ENCODE measurements at regions not wholly inside any gene's neighbourhood (a gene's known extent, or its start where the extent isn't known, plus 50 kb on each side); places are given as distances from the start of the nearest gene placed in this dataset.

DNA sequence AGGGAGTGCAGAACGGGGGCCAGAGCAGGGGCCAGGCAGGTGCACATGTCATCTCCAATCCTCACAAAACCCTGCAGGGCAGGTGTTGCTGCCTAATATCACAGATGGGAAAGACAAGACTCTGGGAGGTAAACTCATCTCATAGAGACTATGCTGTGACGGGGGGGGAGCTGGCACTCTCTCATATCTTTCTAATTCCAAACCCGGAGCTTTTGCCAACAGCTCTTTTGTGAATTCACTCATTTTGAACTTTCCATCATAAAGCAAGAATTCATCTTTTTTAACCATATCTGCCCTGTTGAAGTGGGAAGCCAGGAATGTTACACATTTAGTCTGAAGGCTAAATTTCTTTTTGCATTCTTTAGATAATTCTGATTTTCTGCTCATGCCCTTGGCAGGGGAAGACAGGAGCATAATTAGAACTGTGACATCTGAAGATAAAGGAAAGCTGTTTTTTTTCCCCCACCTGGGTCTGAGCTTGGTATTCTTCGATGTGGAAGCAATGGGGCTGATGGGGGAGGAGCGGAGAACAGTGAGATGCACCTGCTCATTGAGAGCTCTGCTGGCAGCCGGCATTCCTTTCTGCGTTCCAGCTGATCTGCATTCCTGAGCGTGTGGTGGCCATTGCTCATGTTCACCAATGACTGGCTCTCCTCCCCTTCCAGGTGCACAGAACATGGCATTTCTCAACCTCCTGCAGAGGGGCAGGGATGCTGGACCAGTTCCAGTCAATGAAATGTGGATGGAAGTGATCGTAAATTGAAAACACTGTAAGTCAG, 159.2 kb downstream of the NSG2 start:
- peaks cover 0 to 2% (median 2%) of the 10 kb centered on the region in 3 donors for H3K27me3 Mint-ChIP-seq (ENCODE audit: low read depth in 3 of 3)
- H3K27ac Mint-ChIP-seq: no peak overlapping the region
- peaks cover 0 to 3% (median 0%) of the 10 kb centered on the region in 6 donors for H3K9me3 Mint-ChIP-seq
- no peaks in the 10 kb centered on the region for H3K36me3 Mint-ChIP-seq
- no peak overlapping the region for H3K4me3 Mint-ChIP-seq
- no peaks in the 10 kb centered on the region for H3K4me1 Mint-ChIP-seq
- no peak for DNase-seq

DNA sequence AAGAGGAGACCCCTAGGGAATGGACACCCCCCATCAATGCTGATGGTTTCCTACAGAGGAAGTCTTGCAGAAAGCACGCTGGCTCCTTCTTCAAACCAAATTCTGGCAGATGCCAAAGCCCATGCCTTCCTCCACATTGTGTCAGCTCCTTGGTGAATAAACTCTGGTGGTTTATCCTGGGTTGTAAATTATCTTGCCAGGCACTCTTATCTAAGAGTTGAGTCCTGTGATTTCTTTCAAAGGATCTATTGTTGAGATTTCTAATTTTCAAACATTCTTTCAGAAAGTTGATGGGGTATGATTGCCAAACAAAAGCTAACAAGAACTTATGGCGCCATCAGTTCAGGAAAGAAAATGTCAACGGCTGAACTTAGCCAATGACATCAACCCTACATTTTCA, 160.4 kb downstream of the NSG2 start:
- peaks cover 0 to 2% (median 2%) of the 10 kb centered on the region in 3 donors for H3K27me3 Mint-ChIP-seq (ENCODE audit: low read depth in 3 of 3)
- no peaks in the 10 kb centered on the region for H3K36me3 Mint-ChIP-seq
- H3K4me3 Mint-ChIP-seq: no peak overlapping the region
- H3K27ac Mint-ChIP-seq: no peak overlapping the region
- H3K9me3 Mint-ChIP-seq: peaks cover 0 to 3% (median 0%) of the 10 kb centered on the region in 6 donors
- H3K4me1 Mint-ChIP-seq: no peaks in the 10 kb centered on the region
- no peak for DNase-seq

DNA sequence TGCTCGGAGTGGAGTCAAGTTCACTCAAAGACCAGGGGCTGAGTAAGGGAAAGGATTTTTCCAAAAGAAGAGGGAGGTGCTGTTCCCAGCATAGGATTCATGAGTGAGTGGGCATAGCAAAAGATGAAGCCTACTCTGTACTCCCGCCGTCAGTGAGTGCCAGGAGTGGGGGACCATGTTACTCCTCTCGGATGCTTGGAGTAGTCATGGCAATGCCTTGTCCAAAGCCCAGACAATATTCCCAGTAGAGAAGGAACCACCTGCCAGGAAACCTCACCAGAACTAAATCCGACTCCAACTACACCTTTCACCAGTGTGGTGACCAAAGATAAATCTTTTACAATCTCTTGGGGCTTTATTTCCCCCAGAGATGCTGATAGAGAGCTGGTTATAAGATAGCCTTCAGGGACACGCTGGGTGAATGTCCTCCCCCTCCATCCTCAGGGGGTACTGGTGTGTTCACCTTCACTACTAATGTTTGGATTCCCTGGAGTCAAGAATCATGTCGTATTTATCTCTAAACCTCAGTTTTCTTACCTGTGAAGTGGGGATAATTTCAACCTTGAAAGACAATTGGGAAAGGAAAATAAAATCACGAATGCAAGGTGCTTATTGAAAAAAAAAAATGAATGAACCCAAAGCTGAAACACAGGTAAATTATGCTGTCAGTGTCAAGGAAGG, 165.2 kb downstream of the NSG2 start:
- Mint-ChIP-seq H3K4me3 (no peak overlapping the region), H3K36me3 (no peaks in the 10 kb centered on the region), H3K27me3 (ENCODE audit: low read depth in 3 of 3) (peaks cover 0 to 5% (median 2%) of the 10 kb centered on the region in 3 donors), H3K27ac (no peak overlapping the region), H3K4me1 (no peaks in the 10 kb centered on the region), H3K9me3 (peaks cover 0 to under 1% (median 0%) of the 10 kb centered on the region in 6 donors)
- no peak for DNase-seq

DNA sequence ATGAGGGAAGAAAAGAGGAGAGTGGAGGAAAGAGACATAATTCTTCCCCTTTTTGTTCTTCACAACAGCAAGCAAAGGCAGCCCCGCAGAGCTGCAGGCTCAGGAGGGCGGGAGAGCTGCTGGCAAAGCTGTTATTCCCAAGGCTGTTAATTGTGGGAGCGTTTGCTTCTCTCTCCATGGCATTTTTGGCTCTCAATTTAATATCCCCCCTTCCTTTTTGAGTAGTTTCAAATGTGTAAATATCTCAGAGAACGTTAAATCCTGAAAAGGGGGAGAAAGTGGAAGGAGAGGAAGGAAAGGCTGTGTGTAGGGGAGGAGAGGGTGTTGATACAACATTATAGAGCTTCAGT, 165.7 kb downstream of the NSG2 start:
- H3K27me3 Mint-ChIP-seq (ENCODE audit: low read depth in 3 of 3): peaks cover 0 to 5% (median 2%) of the 10 kb centered on the region in 3 donors
- H3K27ac Mint-ChIP-seq: no peak overlapping the region
- no peak overlapping the region for H3K4me3 Mint-ChIP-seq
- H3K36me3 Mint-ChIP-seq: no peaks in the 10 kb centered on the region
- H3K4me1 Mint-ChIP-seq: no peaks in the 10 kb centered on the region
- peaks cover 0 to 3% (median 0%) of the 10 kb centered on the region in 6 donors for H3K9me3 Mint-ChIP-seq
- DNase-seq: no peak

DNA sequence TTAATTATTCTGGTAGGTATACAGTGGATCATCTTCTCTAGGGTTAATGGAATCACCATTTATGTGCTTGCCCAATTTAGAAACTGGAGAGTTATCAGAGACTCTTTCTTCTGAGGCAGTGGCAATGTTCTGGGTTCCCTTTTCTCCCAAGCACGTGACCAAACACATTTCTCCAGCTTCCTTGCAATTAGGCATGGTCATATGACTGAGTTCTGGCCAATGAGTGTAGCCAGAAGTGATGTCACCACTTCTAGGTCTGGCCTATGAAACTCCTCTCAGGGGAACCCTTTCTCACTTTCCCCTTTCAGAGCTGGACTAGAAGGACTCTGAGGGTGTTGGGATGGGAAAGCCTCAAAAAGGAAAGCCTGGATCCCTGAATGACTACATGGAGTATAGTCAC, 172.0 kb downstream of the NSG2 start:
- Mint-ChIP-seq H3K27me3 (ENCODE audit: low read depth in 3 of 3) (peaks cover 2 to 4% (median 3%) of the 10 kb centered on the region in 3 donors), H3K4me3 (no peak overlapping the region), H3K9me3 (peaks cover 0 to 3% (median 0%) of the 10 kb centered on the region in 6 donors), H3K36me3 (no peaks in the 10 kb centered on the region), H3K4me1 (no peaks in the 10 kb centered on the region), H3K27ac (no peak overlapping the region)
- DNase-seq: no peak

DNA sequence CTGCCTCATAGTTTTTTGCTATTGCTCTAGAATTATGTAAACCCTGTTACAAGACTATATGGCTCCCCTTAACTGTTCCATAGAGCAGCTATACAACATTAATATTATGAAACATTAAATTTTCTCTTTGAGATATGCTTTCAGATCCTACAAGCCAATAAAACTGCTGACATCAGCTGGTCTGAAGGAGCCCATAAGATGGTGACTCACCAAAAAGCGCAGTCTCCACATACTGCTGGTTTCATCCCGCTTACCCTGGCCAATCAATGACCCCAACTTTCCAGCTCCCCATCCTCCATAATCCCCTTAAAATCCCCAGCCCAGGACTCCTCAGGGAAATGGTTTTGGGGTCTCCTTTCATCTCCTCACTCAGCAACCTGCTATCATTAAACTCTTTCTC, 172.7 kb downstream of the NSG2 start:
- peak overlapping the region in 1 of 6 donors; percentile 43 for H3K27ac Mint-ChIP-seq
- H3K4me1 Mint-ChIP-seq: no peaks in the 10 kb centered on the region
- H3K4me3 Mint-ChIP-seq: no peak overlapping the region
- no peaks in the 10 kb centered on the region for H3K36me3 Mint-ChIP-seq
- no peak for DNase-seq
- H3K9me3 Mint-ChIP-seq: peaks cover 0 to 3% (median 0%) of the 10 kb centered on the region in 6 donors
- peaks cover 2 to 4% (median 3%) of the 10 kb centered on the region in 3 donors for H3K27me3 Mint-ChIP-seq (ENCODE audit: low read depth in 3 of 3)

DNA sequence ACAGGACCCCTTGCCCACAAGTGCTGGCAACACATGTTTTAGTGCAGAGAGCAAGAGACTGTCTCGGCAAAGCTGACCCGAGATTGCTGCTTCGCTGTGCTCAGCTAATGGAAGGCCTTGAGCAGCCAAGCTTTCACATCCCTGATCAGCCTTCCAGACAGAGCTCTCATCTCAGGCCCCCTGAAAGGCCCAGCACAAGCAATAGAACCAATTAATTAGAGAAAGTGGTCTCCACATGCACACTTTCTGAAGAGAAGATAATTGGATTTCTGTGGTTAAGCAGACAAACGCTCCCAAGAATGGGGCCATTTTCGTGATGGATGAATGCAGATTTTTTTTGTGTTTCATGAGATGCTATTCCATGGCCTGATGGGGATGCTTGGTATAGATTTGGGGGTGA, 174.9 kb downstream of the NSG2 start:
- Mint-ChIP-seq H3K27ac (no peak overlapping the region), H3K9me3 (peaks cover 0 to 5% (median 0%) of the 10 kb centered on the region in 6 donors), H3K4me3 (no peak overlapping the region), H3K27me3 (ENCODE audit: low read depth in 3 of 3) (peaks cover under 1 to 4% (median 2%) of the 10 kb centered on the region in 3 donors), H3K36me3 (no peaks in the 10 kb centered on the region), H3K4me1 (no peaks in the 10 kb centered on the region)
- DNase-seq: no peak

DNA sequence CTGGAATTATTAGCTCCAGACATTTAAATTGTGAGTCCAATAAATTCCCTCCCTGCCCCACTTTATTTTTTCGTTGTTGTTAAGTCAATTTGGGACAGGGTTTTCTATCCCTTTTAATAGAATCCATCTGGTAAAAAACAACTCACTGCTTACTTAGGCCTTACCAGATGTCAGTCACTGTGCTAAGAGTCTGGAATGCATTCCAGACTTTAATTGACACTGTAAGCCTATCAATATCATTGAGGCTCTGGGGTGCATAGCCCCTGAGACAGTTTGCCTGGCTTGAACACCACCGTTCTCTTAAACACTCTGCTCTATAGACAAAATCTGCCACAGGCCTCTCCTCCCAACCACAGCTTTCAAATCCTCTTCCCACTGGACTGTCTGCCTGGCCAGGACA, 175.9 kb downstream of the NSG2 start:
- Mint-ChIP-seq H3K4me1 (no peaks in the 10 kb centered on the region), H3K36me3 (no peaks in the 10 kb centered on the region), H3K27me3 (ENCODE audit: low read depth in 3 of 3) (peaks cover 1 to 6% (median 2%) of the 10 kb centered on the region in 3 donors), H3K9me3 (peaks cover 0 to 2% (median 0%) of the 10 kb centered on the region in 6 donors), H3K4me3 (no peak overlapping the region), H3K27ac (no peak overlapping the region)
- no peak for DNase-seq

DNA sequence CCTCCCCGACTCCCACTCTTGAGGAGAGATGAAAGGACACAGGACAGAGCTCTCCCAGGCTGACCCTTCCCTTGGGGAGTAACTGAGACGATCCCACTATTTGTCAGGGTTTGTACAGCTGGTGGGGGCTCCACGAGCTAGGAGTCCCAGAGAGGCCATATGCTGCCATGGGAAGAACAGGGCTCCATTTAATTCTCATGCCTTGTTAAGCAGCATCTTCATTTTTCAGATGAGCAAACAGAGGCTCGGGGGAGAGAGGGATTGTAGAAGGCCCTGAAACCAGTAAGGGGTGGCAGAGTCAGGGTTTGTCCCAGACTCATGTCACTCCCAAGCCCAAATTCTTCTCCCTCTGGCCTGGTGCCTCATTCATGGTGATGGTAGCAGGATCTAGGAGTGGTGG, 176.4 kb downstream of the NSG2 start:
- H3K27me3 Mint-ChIP-seq (ENCODE audit: low read depth in 3 of 3): peaks cover 2 to 7% (median 3%) of the 10 kb centered on the region in 3 donors
- DNase-seq: no peak
- no peak overlapping the region for H3K4me3 Mint-ChIP-seq
- H3K36me3 Mint-ChIP-seq: no peaks in the 10 kb centered on the region
- H3K9me3 Mint-ChIP-seq: peaks cover 0 to 2% (median 0%) of the 10 kb centered on the region in 6 donors
- no peaks in the 10 kb centered on the region for H3K4me1 Mint-ChIP-seq
- H3K27ac Mint-ChIP-seq: no peak overlapping the region

DNA sequence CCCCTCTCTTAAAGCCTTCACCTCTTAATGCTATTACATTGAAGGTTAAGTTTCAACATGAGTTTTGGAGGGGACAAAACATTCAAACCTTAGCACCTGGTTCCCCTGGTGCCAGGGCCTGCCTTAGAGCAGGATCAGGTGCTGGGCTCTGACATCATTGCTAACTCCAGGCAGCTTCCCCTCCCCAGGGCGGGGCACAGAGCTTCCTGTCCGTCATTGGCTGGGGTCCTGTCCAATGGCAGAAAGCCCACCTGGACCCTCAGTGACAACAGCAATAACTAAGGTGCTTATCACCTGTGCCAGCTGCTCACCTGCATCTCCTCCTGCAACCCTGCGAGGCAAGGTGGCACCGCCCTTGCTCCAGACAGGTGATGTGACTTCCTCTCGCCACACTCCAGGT, 177.4 kb downstream of the NSG2 start:
- no peaks in the 10 kb centered on the region for H3K4me1 Mint-ChIP-seq
- H3K9me3 Mint-ChIP-seq: peaks cover 0 to 2% (median 0%) of the 10 kb centered on the region in 6 donors
- no peaks in the 10 kb centered on the region for H3K36me3 Mint-ChIP-seq
- peaks cover 2 to 7% (median 3%) of the 10 kb centered on the region in 3 donors for H3K27me3 Mint-ChIP-seq (ENCODE audit: low read depth in 3 of 3)
- no peak overlapping the region for H3K4me3 Mint-ChIP-seq
- no peak overlapping the region for H3K27ac Mint-ChIP-seq
- no peak for DNase-seq

DNA sequence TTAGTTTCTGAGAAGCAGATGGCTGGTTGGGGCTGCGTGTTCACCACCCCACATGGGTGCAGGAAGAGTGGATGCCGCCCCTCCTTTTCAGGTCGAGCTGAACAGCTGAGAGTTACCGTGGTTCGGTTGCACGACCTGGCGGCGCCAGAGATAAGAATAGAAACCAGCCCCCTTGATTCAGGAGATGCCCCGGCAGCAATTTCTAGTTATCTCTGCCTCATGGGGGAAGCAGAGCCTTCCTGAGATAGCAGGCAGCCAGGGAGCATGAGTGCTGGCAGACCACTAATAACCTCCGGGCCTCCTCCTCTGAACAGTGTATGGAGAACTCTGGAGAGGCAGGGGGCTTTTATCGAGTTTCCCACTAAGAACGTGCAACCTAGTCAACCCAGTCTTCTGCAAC, 177.8 kb downstream of the NSG2 start:
- Mint-ChIP-seq H3K4me1 (no peaks in the 10 kb centered on the region), H3K27me3 (ENCODE audit: low read depth in 3 of 3) (peaks cover 1 to 4% (median 3%) of the 10 kb centered on the region in 3 donors), H3K27ac (no peak overlapping the region), H3K4me3 (no peak overlapping the region), H3K36me3 (no peaks in the 10 kb centered on the region), H3K9me3 (peaks cover 0 to 2% (median 0%) of the 10 kb centered on the region in 6 donors)
- DNase-seq: no peak

DNA sequence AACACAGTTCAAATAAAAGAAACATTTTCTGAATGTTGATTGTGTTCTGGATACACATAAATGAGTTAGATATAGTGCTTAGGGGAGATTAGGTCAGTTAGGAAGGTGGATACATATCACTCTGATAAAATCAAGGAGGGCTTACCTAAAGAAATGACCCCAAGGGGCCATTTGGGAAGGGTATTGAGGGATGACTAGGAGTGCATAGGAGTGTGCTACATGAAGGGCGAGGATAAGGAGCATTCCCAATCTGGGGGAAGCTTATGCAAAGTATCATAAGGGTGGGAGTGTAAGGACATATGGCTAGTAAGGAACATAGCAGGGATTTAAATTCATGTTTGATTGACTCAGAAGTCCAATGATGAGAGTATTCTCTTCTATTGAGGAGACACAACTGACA, 183.6 kb downstream of the NSG2 start:
- no peaks in the 10 kb centered on the region for H3K36me3 Mint-ChIP-seq
- H3K27ac Mint-ChIP-seq: no peak overlapping the region
- H3K4me3 Mint-ChIP-seq: no peak overlapping the region
- H3K27me3 Mint-ChIP-seq (ENCODE audit: low read depth in 3 of 3): peaks cover 3 to 5% (median 4%) of the 10 kb centered on the region in 3 donors
- H3K9me3 Mint-ChIP-seq: no peaks in the 10 kb centered on the region
- no peak for DNase-seq
- H3K4me1 Mint-ChIP-seq: no peaks in the 10 kb centered on the region

DNA sequence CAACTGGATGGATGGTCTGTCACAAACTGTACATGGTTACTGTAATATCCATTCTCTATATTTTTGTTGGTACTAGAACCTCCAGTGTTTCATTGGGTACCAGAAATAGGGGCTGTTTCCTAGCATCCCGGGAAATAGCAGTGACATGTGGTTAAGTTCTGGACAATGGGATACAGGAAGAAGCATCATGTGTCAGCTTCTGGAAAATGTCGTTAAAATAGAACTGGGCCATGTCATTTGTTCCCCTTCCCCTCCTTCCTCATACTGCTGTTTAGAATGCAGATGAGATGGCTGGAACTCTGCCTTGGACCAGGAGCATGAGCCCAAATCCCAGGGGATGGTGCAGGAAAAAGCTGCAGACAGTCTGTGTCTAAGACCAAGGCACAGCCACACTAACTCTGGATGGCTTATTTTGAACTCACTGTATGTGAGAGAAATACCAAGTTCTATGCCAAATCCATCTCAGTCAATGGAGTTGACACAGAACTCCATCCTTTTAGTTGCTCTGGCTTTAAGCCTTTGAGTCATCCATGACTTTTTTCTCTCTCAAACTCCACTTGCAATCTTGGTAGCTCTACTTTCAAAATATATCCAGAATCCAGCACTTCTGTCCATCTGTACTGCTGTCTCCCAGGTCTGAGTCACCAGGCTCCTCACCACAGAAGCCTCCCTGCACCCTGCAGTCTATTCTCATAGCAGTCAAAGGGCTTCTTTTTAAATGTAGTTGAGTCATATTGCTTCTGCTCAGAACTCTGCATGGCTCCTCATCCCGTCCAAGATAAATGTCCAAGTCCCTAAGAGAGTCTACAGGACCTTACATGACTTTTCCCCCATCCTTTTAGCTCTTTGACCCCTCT, 184.2 kb downstream of the NSG2 start:
- no peak for DNase-seq
- no peak overlapping the region for H3K27ac Mint-ChIP-seq
- no peaks in the 10 kb centered on the region for H3K4me1 Mint-ChIP-seq
- H3K36me3 Mint-ChIP-seq: no peaks in the 10 kb centered on the region
- H3K4me3 Mint-ChIP-seq: no peak overlapping the region
- H3K27me3 Mint-ChIP-seq (ENCODE audit: low read depth in 3 of 3): peaks cover 4 to 5% (median 4%) of the 10 kb centered on the region in 3 donors
- H3K9me3 Mint-ChIP-seq: no peaks in the 10 kb centered on the region

Data from immature natural killer cell (primary cell).